ENCODE measurements at regions not wholly inside any gene's neighbourhood (a gene's known extent, or its start where the extent isn't known, plus 50 kb on each side); places are given as distances from the start of the nearest gene placed in this dataset.
A peak's percentile ranks its signal among the peaks of the same experiment; 100 is the strongest.

DNA sequence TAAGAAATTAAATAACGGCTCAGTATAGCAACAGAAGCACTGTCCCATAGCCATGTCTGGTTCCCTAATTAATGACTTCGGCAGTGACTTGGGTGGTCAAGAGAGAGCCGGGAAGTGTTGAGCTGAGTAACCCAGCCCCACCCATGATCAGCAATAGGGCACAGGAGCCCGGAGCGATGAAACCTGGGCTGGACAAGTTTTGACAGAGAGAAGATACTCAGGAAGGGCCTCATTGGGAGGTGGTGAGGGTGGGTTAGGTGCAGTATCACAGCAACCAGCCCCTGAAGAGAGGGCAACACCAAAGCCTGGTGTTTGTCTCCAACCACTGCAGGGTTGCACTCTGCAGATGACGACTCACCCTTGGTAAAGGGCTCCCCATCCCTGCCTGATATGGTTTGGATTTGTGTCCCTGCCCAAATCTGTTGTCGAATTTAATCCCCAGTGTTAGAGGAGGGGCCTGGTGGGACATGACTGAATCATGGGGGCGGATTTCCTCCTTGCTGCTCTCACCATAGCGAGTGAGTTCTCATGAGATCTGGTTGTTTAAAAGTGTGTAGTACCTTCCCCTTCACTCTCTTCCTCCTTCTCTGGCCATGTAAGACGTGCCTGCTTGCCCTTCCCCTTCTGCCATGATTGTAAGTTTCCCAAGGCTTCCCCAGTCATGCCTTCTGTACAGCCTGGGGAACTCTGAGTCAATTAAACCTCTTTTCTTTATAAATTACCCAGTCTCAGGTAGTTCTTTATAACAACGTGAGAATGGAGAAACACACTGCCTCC is 124.9 kb upstream of the MED13L start:
- no peak for DNase-seq (ENCODE audit: low read depth)

DNA sequence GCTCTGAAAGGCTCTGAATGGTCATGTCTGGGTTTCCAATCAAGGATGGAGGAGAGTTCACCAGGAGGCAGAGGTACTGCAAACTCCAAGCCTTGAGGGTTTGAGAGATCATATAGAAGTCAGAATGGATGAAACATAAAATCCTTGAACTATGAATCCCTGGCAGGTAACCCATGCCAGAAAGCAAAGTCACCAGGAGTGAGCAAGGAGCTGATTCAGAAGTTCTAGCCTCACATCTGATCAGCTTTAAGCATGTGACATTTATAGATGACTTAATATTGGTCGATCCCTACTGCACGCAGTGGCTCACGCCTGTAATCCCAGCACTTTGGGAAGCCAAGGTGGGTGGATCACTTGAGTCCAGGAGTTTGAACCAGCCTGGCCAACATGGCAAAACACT is 126.1 kb upstream of the MED13L start:
- DNase-seq (ENCODE audit: low read depth) = no peak

GRCh38 chr12:116404247-116404646 is 126.8 kb upstream of the MED13L start:
- DNase-seq (ENCODE audit: low read depth) = no peak

DNA sequence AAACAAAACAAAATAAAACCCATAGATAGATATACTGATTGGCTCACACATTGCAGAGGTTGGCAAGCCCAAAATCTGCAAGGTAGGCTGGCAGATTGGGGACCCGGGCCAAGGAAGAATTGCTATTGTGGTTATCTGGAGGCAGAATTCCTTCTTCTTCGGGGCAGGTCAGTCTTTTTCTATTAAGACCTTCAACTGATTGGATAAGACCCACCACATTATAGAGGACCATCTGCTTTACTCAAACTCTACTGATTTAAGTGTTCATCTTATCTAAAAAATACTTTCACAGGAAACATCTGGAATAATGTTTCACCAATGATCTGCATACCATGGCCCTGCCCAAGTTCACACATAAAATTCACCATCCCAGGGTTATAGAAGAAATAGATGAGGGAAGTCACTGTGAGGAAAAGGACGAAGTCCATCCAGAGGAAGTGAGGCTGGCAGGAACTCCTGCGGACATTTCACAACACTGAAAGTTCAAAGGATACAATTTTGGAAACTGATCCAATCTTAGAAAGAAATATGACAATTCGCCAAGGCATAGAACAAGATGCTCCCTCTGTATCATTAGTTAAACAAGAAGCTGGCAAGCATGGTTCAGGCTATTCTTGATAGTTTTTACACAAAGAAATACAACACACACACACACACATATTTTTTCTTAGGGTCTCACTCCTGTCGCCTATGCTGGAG is 127.6 kb upstream of the MED13L start:
- DNase-seq (ENCODE audit: low read depth) = no peak

- DNase-seq (ENCODE audit: low read depth) = peak; percentile 98
These were observed 129.0 kb upstream of the MED13L start for GRCh38 chr12:116406529-116406928.

- DNase-seq (ENCODE audit: low read depth) = no peak
These were observed 131.2 kb upstream of the MED13L start for GRCh38 chr12:116408489-116409250.

- no peak for DNase-seq (ENCODE audit: low read depth)
These were observed 134.5 kb upstream of the MED13L start for GRCh38 chr12:116411977-116412376.

- no peak for DNase-seq (ENCODE audit: low read depth)
These were observed 137.4 kb upstream of the MED13L start for GRCh38 chr12:116414891-116415290.

- no peak for DNase-seq (ENCODE audit: low read depth)
These were observed 138.1 kb upstream of the MED13L start for GRCh38 chr12:116415408-116416108.

- DNase-seq (ENCODE audit: low read depth) = peak; percentile 64
These were observed 138.7 kb upstream of the MED13L start for GRCh38 chr12:116416166-116416565.

DNA sequence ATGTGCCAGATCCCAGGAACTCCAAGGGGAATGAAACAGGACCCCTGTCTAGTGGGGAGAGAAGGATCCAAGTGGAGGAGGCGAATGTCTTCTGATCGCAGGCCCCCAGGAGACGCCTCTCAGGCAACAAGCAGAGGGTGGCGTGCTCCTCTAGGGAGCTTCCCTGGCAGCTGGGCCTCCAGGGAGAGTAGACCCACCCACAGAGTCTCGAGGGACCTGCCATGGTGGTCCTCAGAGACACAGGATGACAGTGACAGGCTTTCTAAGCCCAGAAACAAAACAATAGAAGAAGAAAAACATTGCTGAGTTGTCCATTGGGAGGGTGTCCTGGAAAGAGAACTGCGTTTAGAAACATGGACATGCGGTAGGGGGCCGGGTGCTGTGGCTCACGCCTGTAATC is 140.6 kb upstream of the MAP1LC3B2 start:
- no peak for DNase-seq (ENCODE audit: low read depth)

DNA sequence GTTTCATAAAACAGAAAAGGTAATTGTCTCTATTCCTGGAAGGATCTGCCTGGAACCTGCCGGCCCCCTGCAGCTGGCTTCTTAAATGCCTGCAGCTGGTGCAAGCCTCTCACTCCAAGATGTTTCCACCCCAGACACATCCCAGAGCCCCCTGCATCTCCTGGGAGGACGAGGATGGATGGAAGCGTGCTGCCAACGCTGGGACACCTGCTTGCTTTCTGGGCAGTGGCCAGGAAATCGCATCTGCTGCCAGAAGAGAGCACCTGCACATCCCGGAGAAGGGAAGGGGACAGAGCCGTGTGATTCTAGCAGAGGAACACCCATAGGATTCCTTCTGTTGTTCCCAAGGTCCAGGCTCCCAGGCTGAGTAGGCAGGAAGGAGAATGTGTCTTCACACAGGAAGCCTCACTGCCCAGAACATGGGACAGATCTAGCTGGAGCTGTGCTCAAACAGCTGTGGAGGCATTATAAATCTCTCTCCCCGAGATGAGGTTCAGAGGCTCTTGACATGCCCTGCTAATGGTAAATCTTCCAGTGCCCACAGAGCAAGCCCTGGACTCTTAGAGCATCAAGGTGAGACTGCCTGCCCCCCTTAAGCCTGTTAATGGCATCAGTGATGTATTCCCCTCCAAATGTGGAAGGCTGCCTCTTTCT is 138.8 kb upstream of the MAP1LC3B2 start:
- no peak for DNase-seq (ENCODE audit: low read depth)

- DNase-seq (ENCODE audit: low read depth) = no peak
These were observed 137.2 kb upstream of the MAP1LC3B2 start for GRCh38 chr12:116421785-116422538.

- peak; percentile 80 for DNase-seq (ENCODE audit: low read depth)
These were observed 136.1 kb upstream of the MAP1LC3B2 start for GRCh38 chr12:116423094-116423493.

GRCh38 chr12:116425256-116426193 is 133.7 kb upstream of the MAP1LC3B2 start:
- no peak for DNase-seq (ENCODE audit: low read depth)

- peak; percentile 100 for DNase-seq (ENCODE audit: low read depth)
These were observed 132.6 kb upstream of the MAP1LC3B2 start for GRCh38 chr12:116426391-116427136.

DNA sequence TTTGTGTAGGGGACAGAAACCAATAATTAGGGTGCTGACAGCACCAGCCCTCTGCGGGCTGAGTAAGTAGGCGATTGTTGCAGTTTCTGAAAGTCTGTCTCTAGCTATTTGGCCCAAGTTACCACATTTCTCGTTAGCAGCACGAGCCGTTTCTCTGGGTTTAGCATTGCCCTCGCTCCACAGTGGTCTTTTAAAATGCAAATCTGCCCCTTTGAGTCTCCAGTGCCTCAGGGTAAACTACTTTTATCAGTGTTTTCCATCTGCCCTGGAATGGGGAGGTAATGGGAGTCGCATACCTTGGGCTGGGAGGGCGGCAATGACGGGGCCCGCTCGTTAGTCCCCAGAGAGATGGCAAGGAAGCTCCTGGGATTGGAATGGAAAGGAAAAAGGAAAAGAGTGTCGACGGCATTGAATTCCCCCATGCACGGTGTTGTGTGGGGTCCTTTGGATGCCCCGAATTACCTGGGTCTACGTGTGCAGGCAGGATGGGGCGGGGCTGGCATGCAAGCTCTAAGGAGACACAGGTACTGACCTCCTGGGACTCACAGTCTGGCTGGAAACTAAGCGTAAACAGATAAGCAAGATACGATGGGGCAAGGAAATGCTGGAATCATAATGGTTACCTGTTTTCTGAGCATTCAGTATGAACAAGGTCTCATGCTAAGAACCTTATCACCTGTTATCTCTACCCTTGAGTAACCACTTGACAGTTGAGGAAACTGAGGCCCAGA is 131.8 kb upstream of the MAP1LC3B2 start:
- peak; percentile 72 for DNase-seq (ENCODE audit: low read depth)

- no peak for DNase-seq (ENCODE audit: low read depth)
These were observed 129.3 kb upstream of the MAP1LC3B2 start for GRCh38 chr12:116429826-116430360.

Data from EH (cell line).